22Rv1 (cell line): ENCODE measurements at regions not wholly inside any gene's neighbourhood (a gene's known extent, or its start where the extent isn't known, plus 50 kb on each side); places are given as distances from the start of the nearest gene placed in this dataset.

Experiments
- ZFX ChIP-seq: fragments of 450-650 bp; IDR thresholded peaks from 2 replicates; pipeline ENCODE4 v1.6.1; 2017; ENCODE audit warnings: antibody characterized with exemption, borderline replicate concordance
- TF ChIP-seq, protein P1 (sequence below): fragments of 450-650 bp; IDR thresholded peaks from 2 replicates; pipeline ENCODE4 v1.5.1; 2017; ENCODE audit warnings: mild to moderate bottlenecking

GRCh38 chr3:124118397-124118796 lies 126.5 kb upstream of the ROPN1 start:
- TF ChIP-seq, protein P1, sequence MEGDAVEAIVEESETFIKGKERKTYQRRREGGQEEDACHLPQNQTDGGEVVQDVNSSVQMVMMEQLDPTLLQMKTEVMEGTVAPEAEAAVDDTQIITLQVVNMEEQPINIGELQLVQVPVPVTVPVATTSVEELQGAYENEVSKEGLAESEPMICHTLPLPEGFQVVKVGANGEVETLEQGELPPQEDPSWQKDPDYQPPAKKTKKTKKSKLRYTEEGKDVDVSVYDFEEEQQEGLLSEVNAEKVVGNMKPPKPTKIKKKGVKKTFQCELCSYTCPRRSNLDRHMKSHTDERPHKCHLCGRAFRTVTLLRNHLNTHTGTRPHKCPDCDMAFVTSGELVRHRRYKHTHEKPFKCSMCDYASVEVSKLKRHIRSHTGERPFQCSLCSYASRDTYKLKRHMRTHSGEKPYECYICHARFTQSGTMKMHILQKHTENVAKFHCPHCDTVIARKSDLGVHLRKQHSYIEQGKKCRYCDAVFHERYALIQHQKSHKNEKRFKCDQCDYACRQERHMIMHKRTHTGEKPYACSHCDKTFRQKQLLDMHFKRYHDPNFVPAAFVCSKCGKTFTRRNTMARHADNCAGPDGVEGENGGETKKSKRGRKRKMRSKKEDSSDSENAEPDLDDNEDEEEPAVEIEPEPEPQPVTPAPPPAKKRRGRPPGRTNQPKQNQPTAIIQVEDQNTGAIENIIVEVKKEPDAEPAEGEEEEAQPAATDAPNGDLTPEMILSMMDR: no peak
- TF ChIP-seq ZFX: no peak
